ENCODE measurements at regions not wholly inside any gene's neighbourhood (a gene's known extent, or its start where the extent isn't known, plus 50 kb on each side); places are given as distances from the start of the nearest gene placed in this dataset.

- H2AFZ ChIP-seq (ENCODE audit: low read length) = no peak overlapping the region
Observed at GRCh38 chr5:92554447-92555085, 1026.5 kb downstream of the NR2F1-AS1 start.

GRCh38 chr5:92553326-92553725 lies 1027.7 kb downstream of the NR2F1-AS1 start:
- H3F3A ChIP-seq (ENCODE audit: low read depth) = no peaks in the 10 kb centered on the region
- no peak overlapping the region for H3K4me2 ChIP-seq (ENCODE audit: low read depth, low read length, poor library complexity, severe bottlenecking)
- TF ChIP-seq EZH2phosphoT487 (IDR thresholded peaks at IDR 0.05; ENCODE audit: borderline replicate concordance) = no peak
- no peak for TF ChIP-seq CTCF (conservative IDR thresholded peaks at IDR 0.05; ENCODE audit: low read length)
- no peaks in the 10 kb centered on the region for H4K20me1 ChIP-seq (ENCODE audit: insufficient read depth, low read length, poor library complexity, severe bottlenecking)
- no peaks in the 10 kb centered on the region for H3K27me3 ChIP-seq (ENCODE audit: insufficient read depth, low read length, poor library complexity, severe bottlenecking)
- no peaks in the 10 kb centered on the region for H3K79me2 ChIP-seq (ENCODE audit: insufficient read depth, low read length)
- H3K9me2 ChIP-seq (replicated peaks; ENCODE audit: low read depth, low read length) = no peaks in the 10 kb centered on the region
- no peaks in the 10 kb centered on the region for H3K36me3 ChIP-seq (ENCODE audit: insufficient read depth, low read length)
- no peaks in the 10 kb centered on the region for H3K4me1 ChIP-seq (ENCODE audit: insufficient read depth, low read length, poor library complexity, severe bottlenecking)
- H3K4me3 ChIP-seq (ENCODE audit: low read length, poor library complexity, severe bottlenecking) = no peak overlapping the region
- no peaks in the 10 kb centered on the region for H3K9me3 ChIP-seq (ENCODE audit: insufficient read depth, low read depth, low read length)
- no peak overlapping the region for H3K9ac ChIP-seq (ENCODE audit: low read depth, low read length, poor library complexity, severe bottlenecking)
- no peak overlapping the region for H2AFZ ChIP-seq (ENCODE audit: low read length)

More at GRCh38 chr5:92554447-92555085, 1026.5 kb downstream of the NR2F1-AS1 start:
- Histone ChIP-seq H3K79me2 (ENCODE audit: insufficient read depth, low read length) (no peaks in the 10 kb centered on the region), H3K4me2 (ENCODE audit: low read depth, low read length, poor library complexity, severe bottlenecking) (no peak overlapping the region), H3K9ac (ENCODE audit: low read depth, low read length, poor library complexity, severe bottlenecking) (no peak overlapping the region), H3K27me3 (ENCODE audit: insufficient read depth, low read length, poor library complexity, severe bottlenecking) (no peaks in the 10 kb centered on the region), H4K20me1 (ENCODE audit: insufficient read depth, low read length, poor library complexity, severe bottlenecking) (no peaks in the 10 kb centered on the region), H3K4me1 (ENCODE audit: insufficient read depth, low read length, poor library complexity, severe bottlenecking) (no peaks in the 10 kb centered on the region), H3K9me2 (replicated peaks; ENCODE audit: low read depth, low read length) (no peaks in the 10 kb centered on the region), H3K36me3 (ENCODE audit: insufficient read depth, low read length) (no peaks in the 10 kb centered on the region), H3F3A (ENCODE audit: low read depth) (no peaks in the 10 kb centered on the region), H3K4me3 (ENCODE audit: low read length, poor library complexity, severe bottlenecking) (no peak overlapping the region), H3K9me3 (ENCODE audit: insufficient read depth, low read depth, low read length) (no peaks in the 10 kb centered on the region)
- TF ChIP-seq CTCF (conservative IDR thresholded peaks at IDR 0.05; ENCODE audit: low read length) (no peak), EZH2phosphoT487 (IDR thresholded peaks at IDR 0.05; ENCODE audit: borderline replicate concordance) (no peak)

GRCh38 chr5:92552206-92553160 lies 1028.5 kb downstream of the NR2F1-AS1 start:
- H4K20me1 ChIP-seq (ENCODE audit: insufficient read depth, low read length, poor library complexity, severe bottlenecking) = no peaks in the 10 kb centered on the region
- no peak overlapping the region for H2AFZ ChIP-seq (ENCODE audit: low read length)
- no peaks in the 10 kb centered on the region for H3K36me3 ChIP-seq (ENCODE audit: insufficient read depth, low read length)
- no peak overlapping the region for H3K4me3 ChIP-seq (ENCODE audit: low read length, poor library complexity, severe bottlenecking)
- TF ChIP-seq CTCF (conservative IDR thresholded peaks at IDR 0.05; ENCODE audit: low read length) (no peak), EZH2phosphoT487 (IDR thresholded peaks at IDR 0.05; ENCODE audit: borderline replicate concordance) (no peak)
- no peak overlapping the region for H3K9ac ChIP-seq (ENCODE audit: low read depth, low read length, poor library complexity, severe bottlenecking)
- H3F3A ChIP-seq (ENCODE audit: low read depth) = no peaks in the 10 kb centered on the region
- H3K4me2 ChIP-seq (ENCODE audit: low read depth, low read length, poor library complexity, severe bottlenecking) = no peak overlapping the region
- no peaks in the 10 kb centered on the region for H3K27me3 ChIP-seq (ENCODE audit: insufficient read depth, low read length, poor library complexity, severe bottlenecking)
- no peaks in the 10 kb centered on the region for H3K9me3 ChIP-seq (ENCODE audit: insufficient read depth, low read depth, low read length)
- no peaks in the 10 kb centered on the region for H3K9me2 ChIP-seq (replicated peaks; ENCODE audit: low read depth, low read length)
- no peaks in the 10 kb centered on the region for H3K4me1 ChIP-seq (ENCODE audit: insufficient read depth, low read length, poor library complexity, severe bottlenecking)
- no peaks in the 10 kb centered on the region for H3K79me2 ChIP-seq (ENCODE audit: insufficient read depth, low read length)

Data from Loucy (cell line).